ENCODE measurements at regions not wholly inside any gene's neighbourhood (a gene's known extent, or its start where the extent isn't known, plus 50 kb on each side); places are given as distances from the start of the nearest gene placed in this dataset.

DNA sequence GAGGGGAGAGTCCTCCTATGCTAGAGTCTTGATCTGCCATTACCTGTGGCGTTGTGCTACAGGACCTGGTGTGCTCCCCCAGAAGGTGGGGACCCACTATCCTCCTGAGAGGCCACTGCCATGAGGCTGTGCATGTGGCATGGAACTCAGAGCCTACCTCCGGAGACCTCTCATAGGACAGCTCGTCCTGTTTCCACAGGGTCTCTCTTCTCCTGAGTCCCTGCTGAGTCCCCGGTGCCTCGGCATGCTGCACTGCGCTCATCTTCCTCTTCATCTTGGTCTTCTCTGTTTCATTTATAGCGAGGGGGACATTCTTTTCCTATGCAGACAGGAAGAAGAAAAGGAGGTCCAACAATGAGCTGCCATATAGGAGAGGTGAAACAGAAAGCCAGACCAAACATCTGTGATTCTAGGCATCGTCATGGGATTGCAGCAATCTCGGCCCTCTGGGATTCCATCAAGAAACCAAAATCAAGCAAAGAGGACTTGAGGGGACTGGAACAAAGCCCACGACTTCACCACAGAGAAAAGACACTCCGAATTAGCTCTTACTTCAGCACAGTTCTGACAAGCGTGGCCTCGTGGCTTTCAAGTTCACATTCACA, 83.7 kb downstream of the KCNF1 start:
- H3K4me3 ChIP-seq = no peak overlapping the region
- H3K9me3 ChIP-seq = no peaks in the 10 kb centered on the region
- no peaks in the 10 kb centered on the region for H3K36me3 ChIP-seq
- intact Hi-C loops (cut with DNase I) = no loop called here
- H3K27ac ChIP-seq = no peak overlapping the region
- DNase-seq = no peak
- H3K27me3 ChIP-seq = no peaks in the 10 kb centered on the region
- no peaks in the 10 kb centered on the region for H3K4me1 ChIP-seq (ENCODE audit: insufficient read depth)
- 83 to 90% (median 83%) methylated on average over 13 of the region's 13 CpGs for WGBS, 3 donors
- TF ChIP-seq CTCF (IDR thresholded peaks at IDR 0.05) (no peak), EP300 (IDR thresholded peaks at IDR 0.05) (no peak), POLR2A (IDR thresholded peaks at IDR 0.05) (no peak)

DNA sequence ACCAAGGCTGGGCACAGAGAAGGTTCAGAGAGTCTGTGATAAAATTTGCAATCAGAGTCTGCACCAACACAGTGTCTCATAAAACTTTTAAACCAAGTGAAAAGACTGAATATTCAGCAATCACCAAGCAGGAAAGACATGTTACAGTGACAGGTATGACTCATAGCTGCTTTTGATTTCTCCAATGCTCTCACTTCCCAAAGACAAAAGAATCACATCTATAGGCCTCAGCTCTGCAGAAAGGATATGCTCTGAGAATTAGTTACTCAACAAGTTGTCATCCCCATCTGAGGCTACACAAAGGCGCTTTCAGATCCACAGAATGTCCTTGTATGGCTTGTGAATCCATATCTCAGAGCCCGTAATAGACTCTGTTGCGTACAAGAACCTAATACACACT, 92.5 kb downstream of the KCNF1 start:
- H3K9me3 ChIP-seq = no peaks in the 10 kb centered on the region
- TF ChIP-seq EP300 (IDR thresholded peaks at IDR 0.05) (no peak), POLR2A (IDR thresholded peaks at IDR 0.05) (no peak)
- no peaks in the 10 kb centered on the region for H3K4me1 ChIP-seq (ENCODE audit: insufficient read depth)
- WGBS, 3 donors = 88 to 97% (median 89%) methylated on average over 3 of the region's 3 CpGs
- H3K27ac ChIP-seq = no peak overlapping the region
- H3K36me3 ChIP-seq = no peaks in the 10 kb centered on the region
- H3K4me3 ChIP-seq = no peak overlapping the region
- no peak for DNase-seq
- intact Hi-C loops (cut with DNase I) = no loop called here
- H3K27me3 ChIP-seq = no peaks in the 10 kb centered on the region

DNA sequence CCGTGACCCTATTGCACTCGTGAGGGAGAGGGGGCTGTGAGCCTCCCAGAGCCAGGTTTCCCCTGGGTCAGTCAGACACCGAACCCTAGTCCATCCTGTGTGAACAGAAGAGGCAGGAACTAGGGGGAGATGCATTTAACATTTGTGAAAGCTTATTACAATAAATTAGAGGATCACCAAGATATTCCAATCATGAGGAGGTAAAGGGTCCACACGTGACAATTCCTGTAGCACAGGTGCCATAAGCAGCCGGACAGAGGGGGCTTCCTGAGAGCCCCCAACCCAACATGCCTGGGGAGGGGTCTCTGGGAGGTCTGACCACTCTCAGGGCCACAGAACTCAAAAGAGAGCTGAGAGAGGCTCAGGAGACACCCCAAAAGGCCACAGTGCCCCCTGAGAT, 93.3 kb downstream of the KCNF1 start:
- no peak for DNase-seq
- intact Hi-C loops (cut with DNase I) = no loop called here
- no peaks in the 10 kb centered on the region for H3K4me1 ChIP-seq (ENCODE audit: insufficient read depth)
- no peak overlapping the region for H3K4me3 ChIP-seq
- TF ChIP-seq EP300 (IDR thresholded peaks at IDR 0.05) (no peak), POLR2A (IDR thresholded peaks at IDR 0.05) (no peak), CTCF (IDR thresholded peaks at IDR 0.05) (no peak)
- H3K9me3 ChIP-seq = no peaks in the 10 kb centered on the region
- H3K27me3 ChIP-seq = no peaks in the 10 kb centered on the region
- H3K36me3 ChIP-seq = no peaks in the 10 kb centered on the region
- H3K27ac ChIP-seq = no peak overlapping the region
- WGBS, 3 donors = 76 to 87% (median 80%) methylated on average over 5 of the region's 5 CpGs

GRCh38 chr2:11006191-11006590, 94.5 kb downstream of the KCNF1 start:
- no peak overlapping the region for H3K27ac ChIP-seq
- WGBS, 3 donors = 64 to 79% (median 72%) methylated on average over 8 of the region's 8 CpGs
- H3K36me3 ChIP-seq = no peaks in the 10 kb centered on the region
- H3K4me3 ChIP-seq = no peak overlapping the region
- H3K9me3 ChIP-seq = no peaks in the 10 kb centered on the region
- intact Hi-C loops (cut with DNase I) = no loop called here
- H3K4me1 ChIP-seq (ENCODE audit: insufficient read depth) = no peaks in the 10 kb centered on the region
- no peak for DNase-seq
- TF ChIP-seq CTCF (IDR thresholded peaks at IDR 0.05) (no peak), POLR2A (IDR thresholded peaks at IDR 0.05) (no peak), EP300 (IDR thresholded peaks at IDR 0.05) (no peak)
- H3K27me3 ChIP-seq = no peaks in the 10 kb centered on the region

- WGBS, 3 donors = 89 to 91% (median 90%) methylated on average over 18 of the region's 18 CpGs
- intact Hi-C loops (cut with DNase I) = no loop called here
These were observed 95.9 kb downstream of the KCNF1 start for GRCh38 chr2:11007331-11008264.

More at GRCh38 chr2:11007331-11008264, 95.9 kb downstream of the KCNF1 start:
- Histone ChIP-seq H3K4me3 (no peak overlapping the region), H3K27ac (no peak overlapping the region), H3K27me3 (no peaks in the 10 kb centered on the region), H3K4me1 (ENCODE audit: insufficient read depth) (no peaks in the 10 kb centered on the region), H3K36me3 (no peaks in the 10 kb centered on the region), H3K9me3 (no peaks in the 10 kb centered on the region)
- DNase-seq = no peak
- TF ChIP-seq POLR2A (IDR thresholded peaks at IDR 0.05) = no peak
- TF ChIP-seq EP300 (IDR thresholded peaks at IDR 0.05) = no peak
- no peak for TF ChIP-seq CTCF (IDR thresholded peaks at IDR 0.05)

Data from ovary (tissue), 7 donors.